ENCODE measurements at regions not wholly inside any gene's neighbourhood (a gene's known extent, or its start where the extent isn't known, plus 50 kb on each side); places are given as distances from the start of the nearest gene placed in this dataset.

DNA sequence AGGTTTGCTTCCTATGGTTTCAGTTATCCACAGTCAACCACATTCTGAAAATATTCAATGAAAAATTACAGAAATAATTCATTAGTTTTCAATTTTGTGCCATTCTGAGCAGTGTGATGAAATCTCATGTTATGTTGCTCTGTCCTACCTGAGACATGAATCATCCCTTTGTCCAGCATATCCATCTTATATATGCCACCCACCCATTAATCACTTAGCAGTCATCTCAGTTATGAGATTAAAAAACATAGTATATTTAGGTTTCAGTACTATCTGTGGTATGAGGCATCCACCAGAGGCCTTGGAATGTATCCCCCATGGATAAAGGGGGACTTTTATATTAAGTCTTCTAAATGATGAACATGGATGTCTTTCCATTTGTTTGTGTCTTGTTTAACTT lies 64.7 kb upstream of the PROK2 start:
- H3K9ac ChIP-seq (ENCODE audit: low read depth, low read length): no peak overlapping the region
- no peak for ATAC-seq (ENCODE audit: low read depth)
- CTCF ChIA-PET: no interaction called here

More for the DNA sequence above, 64.7 kb upstream of the PROK2 start:
- no peaks in the 10 kb centered on the region for H3K36me3 ChIP-seq (ENCODE audit: control insufficient read depth, insufficient read depth, low read length)
- intact Hi-C loops (cut with micrococcal nuclease) (no loop called here), in situ Hi-C loops (cut with MboI; ENCODE audit: low sequenced_read_pairs) (no loop called here), dilution Hi-C loops (cut with HindIII; ENCODE audit: low sequenced_read_pairs, unreplicated experiment) (no loop called here)
- H3K27ac ChIP-seq (ENCODE audit: insufficient read depth, low read length): no peak overlapping the region
- H3K56ac ChIP-seq (ENCODE audit: extremely low read depth, insufficient read depth, low read length): no peak overlapping the region
- H4K5ac ChIP-seq (ENCODE audit: low read depth, low read length): no peak overlapping the region
- H3K9me3 ChIP-seq (ENCODE audit: control insufficient read depth, insufficient read depth, low read length): no peaks in the 10 kb centered on the region
- TF ChIP-seq CHD1 (IDR thresholded peaks at IDR 0.05; ENCODE audit: low read depth, low read length) (no peak), MAFK (IDR thresholded peaks at IDR 0.05; ENCODE audit: low read depth, low read length) (no peak)
- no peak overlapping the region for H3K4me3 ChIP-seq (ENCODE audit: insufficient read depth, low read depth, low read length)
- H4K20me1 ChIP-seq (ENCODE audit: insufficient read depth, low read length): no peaks in the 10 kb centered on the region
- no peak overlapping the region for H2BK5ac ChIP-seq (ENCODE audit: low read depth, low read length, poor library complexity, severe bottlenecking)
- no TSS peak for BruUV-seq (replicated peaks)
- H4K8ac ChIP-seq (ENCODE audit: low read depth in 2 of 2, low read length in 2 of 2): no peak overlapping the region
- no peak overlapping the region for H3K18ac ChIP-seq (ENCODE audit: low read depth, low read length)
- H3K79me1 ChIP-seq (ENCODE audit: low read depth in 1 of 2, low read length in 2 of 2): no peaks in the 10 kb centered on the region
- no peak overlapping the region for H2BK15ac ChIP-seq (ENCODE audit: low read depth, low read length)
- no peaks in the 10 kb centered on the region for H3K9me1 ChIP-seq (ENCODE audit: insufficient read depth, low read length)
- H3K14ac ChIP-seq (replicated peaks; ENCODE audit: low read depth, low read length): no peak overlapping the region
- no peak overlapping the region for H2AK5ac ChIP-seq (ENCODE audit: low read depth, low read length)
- H3K4me1 ChIP-seq (ENCODE audit: control insufficient read depth, insufficient read depth, low read length): no peaks in the 10 kb centered on the region
- POLR2A ChIA-PET (ENCODE audit: unreplicated experiment): no interaction called here
- H3K27me3 ChIP-seq (ENCODE audit: control insufficient read depth, insufficient read depth, low read length): no peaks in the 10 kb centered on the region; the same call in 1 of the 2 replicates
- no peak overlapping the region for H2AK9ac ChIP-seq (replicated peaks; ENCODE audit: low read depth, low read length, poor library complexity)
- H3K4ac ChIP-seq (ENCODE audit: low read depth, low read length): no peak overlapping the region
- H3K23ac ChIP-seq (ENCODE audit: low read depth, low read length): no peak overlapping the region
- no peak overlapping the region for H2BK120ac ChIP-seq (ENCODE audit: low read depth, low read length)
- H4K91ac ChIP-seq (ENCODE audit: insufficient read depth, low read depth, low read length): no peak overlapping the region
- DNase-seq: no peak
- H2AFZ ChIP-seq (replicated peaks; ENCODE audit: low read length, poor library complexity): no peak overlapping the region
- no peak overlapping the region for H2BK20ac ChIP-seq (ENCODE audit: low read depth, low read length)
- no peak overlapping the region for H3K4me2 ChIP-seq (ENCODE audit: low read depth, low read length)

Data from IMR-90 (cell line).